ENCODE measurements at regions not wholly inside any gene's neighbourhood (a gene's known extent, or its start where the extent isn't known, plus 50 kb on each side); places are given as distances from the start of the nearest gene placed in this dataset.

GRCh38 chr1:81381881-81382280 is 418.9 kb upstream of the ADGRL2 start:
- TF ChIP-seq CTCF (IDR thresholded peaks at IDR 0.05) (no peak), POLR2A (IDR thresholded peaks at IDR 0.05) (no peak)

Data from right lobe of liver (tissue), 4 donors.